ENCODE measurements at regions not wholly inside any gene's neighbourhood (a gene's known extent, or its start where the extent isn't known, plus 50 kb on each side); places are given as distances from the start of the nearest gene placed in this dataset.

DNA sequence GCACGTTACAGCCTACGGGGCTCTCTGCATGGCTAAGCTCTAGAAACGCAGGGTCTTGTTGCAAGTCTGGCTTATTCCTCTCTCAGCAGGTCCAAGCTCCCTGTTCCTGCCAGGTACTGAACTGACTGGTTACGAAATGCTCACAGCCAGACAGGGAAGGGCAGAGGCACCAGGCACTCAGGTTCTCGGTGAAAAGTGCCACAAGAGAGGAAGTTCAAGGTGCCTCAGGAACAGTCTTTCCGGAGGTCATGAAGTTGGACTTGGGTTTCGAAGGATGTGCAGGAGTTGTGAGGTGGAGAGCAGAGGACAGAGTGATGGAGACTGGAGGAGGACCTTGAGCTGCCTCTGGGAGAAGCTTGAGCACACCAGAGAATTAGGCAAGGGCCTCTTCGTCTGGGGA is 124.7 kb upstream of the GSE1 start:
- no peak overlapping the region for H3K27ac ChIP-seq
- DNase-seq (ENCODE audit: low read depth, low spot score), result no peak

DNA sequence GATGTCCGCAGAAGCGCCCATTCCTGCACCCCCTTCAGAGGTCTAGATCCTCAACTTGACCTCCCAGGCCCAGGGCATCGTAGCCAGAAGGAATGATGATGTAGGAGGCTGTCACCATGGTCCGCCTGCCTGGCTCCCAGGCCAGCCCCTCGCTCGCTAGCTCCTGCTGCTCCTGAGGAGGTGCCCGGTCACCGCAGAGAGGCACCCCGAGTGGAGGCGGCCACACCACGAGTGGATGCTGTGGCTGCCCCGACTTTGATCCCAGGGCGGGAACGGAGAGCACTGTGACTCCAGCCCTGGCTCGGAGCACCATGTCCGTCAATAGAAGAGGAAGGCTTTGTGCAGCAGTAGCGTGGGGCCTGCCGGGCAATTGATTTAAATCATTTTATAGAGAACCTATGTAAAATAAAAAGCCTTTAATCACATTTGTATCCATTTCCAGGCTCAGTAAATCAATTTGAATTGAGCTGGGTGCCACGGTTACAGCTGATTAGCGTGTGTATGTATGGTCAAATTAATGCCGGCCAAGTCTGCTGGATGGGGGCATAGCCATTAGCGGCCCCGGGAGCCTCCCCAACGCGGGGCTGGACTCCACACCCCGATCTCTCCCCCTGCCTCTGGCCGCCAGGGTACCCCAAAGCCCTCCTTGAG is 122.6 kb upstream of the GSE1 start:
- DNase-seq (ENCODE audit: low read depth, low spot score), result no peak
- no peak overlapping the region for H3K27ac ChIP-seq

DNA sequence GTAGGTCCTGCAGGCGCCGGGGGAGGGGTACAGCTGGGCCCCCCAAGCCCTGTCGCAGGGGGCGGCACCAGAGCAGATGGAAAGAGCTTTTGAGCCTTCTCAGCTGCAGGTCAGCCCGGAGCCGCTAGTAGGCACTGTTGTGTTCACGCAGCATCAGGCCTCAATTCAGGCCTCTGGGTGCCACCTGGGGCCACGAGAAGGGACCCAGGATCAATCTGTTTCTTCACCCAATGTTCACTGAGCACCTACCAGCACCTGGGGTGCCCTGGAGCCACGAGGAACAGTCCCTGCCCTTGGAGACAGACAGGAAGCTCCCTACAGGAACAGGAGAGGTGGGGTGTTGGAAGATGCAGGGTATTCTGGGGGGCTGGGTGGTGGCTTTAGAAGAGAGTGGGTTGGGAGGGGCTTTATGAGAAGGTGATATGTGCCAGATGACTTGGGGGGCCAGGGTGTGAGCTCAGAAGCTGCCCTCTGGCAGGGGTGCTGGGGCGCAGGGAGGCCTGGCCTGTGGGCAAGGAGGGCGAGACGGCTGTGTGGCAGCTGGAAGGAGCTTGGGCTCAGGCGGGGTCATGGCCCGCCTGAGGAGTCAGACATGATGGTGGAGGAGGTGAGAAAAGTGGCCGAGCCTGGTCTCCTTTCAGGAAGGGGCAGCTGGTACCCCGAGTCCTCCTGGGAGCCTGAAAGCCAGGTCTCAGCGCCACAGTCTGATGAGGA is 121.9 kb upstream of the GSE1 start:
- DNase-seq (ENCODE audit: low read depth, low spot score), result no peak
- H3K27ac ChIP-seq, result no peak overlapping the region

DNA sequence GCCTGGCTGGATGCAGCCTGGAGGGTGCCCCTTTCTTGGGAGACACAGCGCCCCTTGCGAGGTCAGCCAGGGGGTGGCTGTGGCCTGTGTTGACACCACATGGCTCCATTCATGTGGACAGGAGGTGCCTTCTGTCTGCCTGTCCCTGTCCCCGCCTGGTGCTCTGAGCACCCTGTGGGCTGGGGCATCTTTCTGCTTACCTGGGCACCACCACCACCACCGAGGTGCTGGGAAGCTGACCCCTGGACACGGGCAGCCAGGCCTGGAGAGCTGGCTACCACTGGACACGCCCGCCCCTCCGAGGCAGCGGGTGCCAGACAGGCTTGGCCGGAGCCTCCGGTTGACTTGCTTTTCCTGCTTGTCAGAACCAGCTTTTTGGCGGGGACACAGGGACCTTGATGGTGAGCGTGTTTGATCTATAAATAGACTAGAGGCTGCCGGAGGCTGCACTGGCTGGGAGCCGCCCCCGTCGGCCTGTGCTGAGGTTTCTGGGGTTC is 121.3 kb upstream of the GSE1 start:
- no peak overlapping the region for H3K27ac ChIP-seq
- peak; percentile 6 for DNase-seq (ENCODE audit: low read depth, low spot score)

DNA sequence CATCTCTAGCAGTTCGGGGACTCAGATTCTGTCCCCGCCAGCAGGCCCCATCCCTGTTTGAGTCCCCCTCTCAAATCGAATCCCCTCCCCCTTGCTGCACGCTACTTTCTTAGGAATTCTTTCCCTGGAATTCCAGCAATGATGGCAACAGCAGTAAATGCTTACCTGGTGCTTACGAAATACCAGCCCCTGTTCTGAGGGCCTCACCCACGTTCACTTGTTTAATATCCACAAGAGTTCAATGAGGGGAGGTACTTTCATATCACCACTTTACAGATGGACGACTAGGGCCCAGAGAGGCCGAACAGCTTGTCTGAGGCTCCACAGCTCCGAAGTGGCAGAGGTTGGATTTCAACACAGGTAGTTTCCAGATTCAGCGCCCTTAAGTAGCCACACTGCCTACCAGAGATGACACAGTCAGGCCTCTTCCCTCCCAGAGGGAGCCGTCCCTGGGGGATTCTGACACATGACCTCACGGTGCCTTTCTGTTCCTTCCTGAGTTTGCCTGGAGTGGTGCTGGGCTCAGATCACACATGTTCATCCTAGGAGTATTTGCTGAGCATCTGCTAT is 120.7 kb upstream of the GSE1 start:
- H3K27ac ChIP-seq, result no peak overlapping the region
- DNase-seq (ENCODE audit: low read depth, low spot score), result no peak

DNA sequence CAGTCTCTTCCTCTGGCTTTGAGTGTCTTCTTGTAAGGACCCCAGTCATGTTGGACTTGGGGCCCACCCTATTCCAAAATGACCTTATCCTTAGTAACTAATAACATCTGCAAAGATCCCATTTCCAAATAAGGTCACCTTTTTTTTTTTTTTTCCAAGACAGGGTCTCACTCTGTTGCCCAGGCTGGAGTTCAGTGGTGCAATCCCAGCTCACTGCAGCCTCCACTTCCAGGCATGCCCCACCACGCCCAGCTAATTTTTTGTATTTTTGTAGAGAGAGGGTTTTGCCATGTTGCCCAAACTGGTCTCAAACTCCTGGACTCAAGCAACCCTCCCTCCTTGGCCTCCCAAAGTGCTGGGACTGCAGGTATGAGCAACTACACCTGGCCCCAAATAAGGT is 118.8 kb upstream of the GSE1 start:
- DNase-seq (ENCODE audit: low read depth, low spot score), result no peak
- no peak overlapping the region for H3K27ac ChIP-seq

DNA sequence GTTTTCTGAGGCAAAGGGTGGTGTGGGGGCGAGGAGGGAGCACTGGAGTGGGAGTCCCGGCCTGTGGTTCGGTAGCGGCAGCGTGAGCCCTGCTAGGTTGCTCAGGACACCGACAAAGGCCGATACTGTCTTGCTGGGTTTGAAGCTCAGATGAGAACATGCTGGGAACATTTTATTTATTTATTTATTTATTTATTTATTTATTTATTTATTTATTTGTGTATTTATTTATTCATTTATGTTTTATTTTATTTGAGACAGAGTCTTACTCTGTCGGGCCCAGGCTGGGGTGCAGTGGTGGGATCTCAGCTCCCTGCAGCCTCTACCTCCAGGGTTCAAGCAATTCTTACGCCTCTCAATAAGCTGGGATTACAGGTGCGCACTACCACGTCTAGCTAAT is 117.9 kb upstream of the GSE1 start:
- no peak for DNase-seq (ENCODE audit: low read depth, low spot score)

DNA sequence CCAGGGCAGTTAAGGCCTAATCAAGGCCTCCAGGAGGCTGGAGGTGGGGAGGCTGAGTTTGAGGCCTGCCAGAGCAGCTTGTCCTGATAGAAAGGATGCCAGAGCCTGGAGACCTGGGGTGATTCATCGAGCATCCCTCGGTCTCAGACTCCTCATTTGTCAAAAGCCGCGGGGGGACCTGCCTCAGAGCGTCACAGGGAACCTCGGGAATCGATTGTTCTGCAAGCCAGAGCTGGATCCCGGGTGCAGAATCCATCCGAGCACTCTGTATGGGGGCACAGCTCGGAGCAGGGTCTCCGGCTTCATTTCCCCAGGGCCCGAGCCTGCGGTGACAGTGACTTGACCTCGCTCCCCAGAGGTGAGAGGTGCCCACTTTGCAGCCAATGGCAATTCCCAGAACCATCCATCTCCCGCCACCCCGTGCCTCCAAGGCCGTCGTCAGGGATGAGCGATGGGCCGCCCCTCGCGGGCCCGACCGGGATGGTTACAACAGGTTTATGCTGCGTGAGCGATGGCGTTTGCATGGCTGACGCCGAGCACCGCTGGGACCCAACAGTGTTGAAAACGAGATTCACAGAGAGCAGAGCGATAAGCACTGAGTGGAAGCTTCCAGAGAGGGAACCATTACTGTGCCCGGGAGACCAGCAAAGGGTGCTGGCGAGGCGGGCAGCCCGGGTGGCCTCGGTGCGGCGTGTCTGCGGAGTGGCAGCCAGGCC is 117.1 kb upstream of the GSE1 start:
- DNase-seq (ENCODE audit: low read depth, low spot score), result no peak
- H3K27ac ChIP-seq, result no peak overlapping the region

More for the DNA sequence above, 117.9 kb upstream of the GSE1 start:
- no peak overlapping the region for H3K27ac ChIP-seq

DNA sequence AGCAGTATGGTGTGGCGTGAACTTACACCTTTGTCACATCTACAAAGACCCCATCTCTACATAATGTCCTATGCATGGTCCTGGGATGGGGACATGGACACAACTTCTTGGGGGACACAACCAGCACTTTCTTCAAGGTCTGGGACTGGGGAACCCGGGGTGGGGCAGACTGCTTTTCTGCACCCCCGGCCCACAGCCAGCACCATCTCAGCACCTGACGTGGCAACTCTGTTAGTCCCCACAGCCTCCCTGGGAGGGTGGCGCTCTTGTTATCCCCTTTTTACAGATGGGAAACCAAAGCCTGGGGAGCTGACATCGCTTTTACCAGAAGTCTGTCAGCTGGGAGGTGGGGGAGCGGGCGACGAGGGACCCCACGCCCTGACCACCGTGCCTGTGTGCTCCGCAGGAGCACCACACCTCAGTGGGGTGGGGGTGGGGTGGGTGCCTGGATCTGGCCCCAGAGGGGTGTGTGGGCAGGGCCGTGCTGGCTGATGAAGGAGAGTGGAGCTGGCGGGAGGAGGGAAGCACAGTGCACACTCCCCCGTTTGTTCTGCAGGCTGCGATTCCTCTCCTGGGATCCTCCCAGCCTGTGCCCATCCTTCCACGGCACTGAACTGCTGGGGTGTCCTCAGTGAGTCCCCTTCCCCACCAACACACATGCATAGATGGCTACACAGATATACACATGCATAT is 115.4 kb upstream of the GSE1 start:
- no peak for DNase-seq (ENCODE audit: low read depth, low spot score)
- H3K27ac ChIP-seq, result no peak overlapping the region

DNA sequence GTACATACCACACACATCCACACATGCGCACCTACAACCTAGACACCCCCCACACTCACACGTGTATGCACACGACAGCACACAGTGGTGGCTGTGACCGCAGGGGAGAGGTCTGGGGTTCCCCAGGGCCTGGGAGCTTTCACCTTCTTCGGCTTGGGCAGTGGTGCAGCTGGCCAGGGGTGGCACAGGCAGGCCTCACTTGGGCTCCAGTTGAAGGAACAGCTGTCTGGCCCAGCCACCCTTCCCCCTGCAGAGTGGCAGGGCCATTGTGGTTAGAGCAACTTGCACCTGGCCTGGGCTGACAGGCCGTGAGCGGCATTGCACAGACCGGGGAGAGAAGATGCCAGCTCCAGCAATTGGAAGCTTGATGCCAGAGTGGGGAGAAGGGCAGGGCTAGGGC is 114.5 kb upstream of the GSE1 start:
- H3K27ac ChIP-seq, result no peak overlapping the region
- DNase-seq (ENCODE audit: low read depth, low spot score), result no peak

DNA sequence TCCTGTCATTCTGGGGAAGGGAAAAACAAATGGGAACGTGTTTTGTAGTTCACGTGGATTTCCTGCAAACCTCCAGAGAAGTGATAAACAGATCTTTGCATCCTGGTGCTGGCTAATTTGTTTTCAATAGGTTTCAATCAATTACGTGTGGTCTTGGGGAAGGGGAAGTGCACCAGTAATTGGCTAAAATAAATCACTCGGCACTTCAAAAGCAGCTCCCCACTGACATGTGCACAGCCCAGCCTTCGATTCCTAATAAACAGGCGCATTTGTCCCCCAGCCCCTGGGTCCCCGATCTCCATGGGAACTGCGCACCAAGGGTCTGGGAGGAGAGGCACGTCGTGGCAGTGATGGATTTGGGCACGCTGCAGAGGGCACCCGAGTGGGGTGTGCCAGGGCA is 112.9 kb upstream of the GSE1 start:
- DNase-seq (ENCODE audit: low read depth, low spot score), result no peak

DNA sequence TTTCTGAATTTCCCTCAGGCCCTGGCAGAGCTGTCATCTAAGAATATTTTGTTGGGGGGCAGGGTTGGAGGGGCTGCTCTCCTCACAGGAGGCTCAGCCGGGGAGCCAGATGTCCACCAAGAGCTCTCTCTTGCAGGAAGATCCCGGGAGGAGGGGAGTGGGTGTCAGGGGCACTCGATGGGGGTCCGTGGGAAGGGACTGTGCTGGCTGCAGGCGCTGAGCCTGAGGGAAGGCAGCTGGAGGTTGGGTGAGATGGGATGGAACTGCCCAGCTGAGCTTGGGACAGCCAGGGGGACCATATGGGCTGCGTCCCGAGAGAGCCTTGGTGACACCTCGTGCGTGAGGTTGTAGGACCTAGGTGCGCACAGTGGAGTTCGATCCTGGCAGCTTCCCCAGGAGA is 111.2 kb upstream of the GSE1 start:
- no peak for DNase-seq (ENCODE audit: low read depth, low spot score)
- no peak overlapping the region for H3K27ac ChIP-seq

More for the DNA sequence above, 112.9 kb upstream of the GSE1 start:
- no peak overlapping the region for H3K27ac ChIP-seq

DNA sequence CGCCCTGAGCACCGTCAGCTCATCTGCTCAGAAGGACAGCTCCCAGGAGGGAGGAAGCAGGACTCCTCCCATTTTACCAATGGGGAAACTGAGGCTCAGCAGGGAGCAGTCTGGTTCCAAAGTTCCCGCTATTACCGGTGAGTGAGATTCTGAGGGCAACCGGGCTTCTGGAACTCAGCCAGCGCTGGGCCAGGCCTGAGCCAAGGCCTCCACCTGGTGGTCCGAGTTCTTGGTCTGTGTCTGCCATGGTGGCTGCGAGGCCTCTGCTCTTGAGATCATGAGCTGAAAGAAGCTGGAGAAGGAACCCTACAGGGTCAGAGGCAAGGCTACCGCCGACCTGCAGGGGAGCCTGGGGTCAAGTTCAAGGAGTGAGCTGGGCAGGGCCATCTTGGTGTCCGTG is 110.8 kb upstream of the GSE1 start:
- no peak for DNase-seq (ENCODE audit: low read depth, low spot score)
- no peak overlapping the region for H3K27ac ChIP-seq

DNA sequence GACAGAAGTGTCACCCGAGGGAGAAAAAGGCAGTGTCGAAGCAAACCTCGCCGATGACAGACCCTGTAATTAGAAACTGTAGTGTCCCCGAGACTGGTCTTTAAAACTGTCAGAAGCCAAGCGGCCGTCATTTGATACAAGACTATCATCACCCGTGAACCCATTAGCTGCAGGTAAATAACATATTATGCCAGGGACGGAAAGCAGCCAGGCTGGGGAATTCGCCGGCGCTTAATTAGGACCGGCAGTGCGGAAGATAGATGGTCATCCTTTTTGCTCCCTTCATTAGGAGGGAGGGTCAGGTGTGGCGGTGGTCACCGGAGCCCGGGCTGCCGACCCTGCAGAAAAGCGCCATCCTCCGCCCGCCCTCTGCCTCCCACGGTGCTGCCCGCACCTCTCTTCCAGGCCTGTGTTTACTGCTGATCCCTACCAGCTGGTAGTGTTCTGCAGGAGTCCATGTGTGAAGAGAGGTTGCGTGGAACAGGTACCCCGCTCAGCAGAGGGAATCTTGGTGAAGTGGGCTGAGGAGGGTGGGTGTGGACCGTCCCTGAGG is 109.4 kb upstream of the GSE1 start:
- H3K27ac ChIP-seq, result no peak overlapping the region
- no peak for DNase-seq (ENCODE audit: low read depth, low spot score)

DNA sequence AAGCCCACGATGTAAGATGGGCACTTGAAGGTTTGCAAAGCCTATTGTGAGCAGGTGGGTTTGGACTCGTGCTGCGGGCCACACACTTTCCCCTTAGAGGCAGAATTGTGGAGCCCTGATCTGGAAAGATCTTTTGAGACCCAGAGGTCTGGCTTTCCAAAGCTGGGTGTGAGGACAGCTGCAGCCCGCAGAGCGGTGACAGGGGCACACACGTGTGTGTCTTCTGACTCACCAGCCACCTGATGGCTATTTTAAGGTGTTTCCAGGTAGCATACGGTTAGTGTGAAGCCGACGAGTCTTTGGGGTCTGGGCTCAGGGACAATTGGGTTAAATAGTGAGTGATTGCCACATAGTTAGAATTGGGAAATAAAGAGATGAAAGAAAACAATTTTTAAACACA is 108.9 kb upstream of the GSE1 start:
- no peak overlapping the region for H3K27ac ChIP-seq
- no peak for DNase-seq (ENCODE audit: low read depth, low spot score)

DNA sequence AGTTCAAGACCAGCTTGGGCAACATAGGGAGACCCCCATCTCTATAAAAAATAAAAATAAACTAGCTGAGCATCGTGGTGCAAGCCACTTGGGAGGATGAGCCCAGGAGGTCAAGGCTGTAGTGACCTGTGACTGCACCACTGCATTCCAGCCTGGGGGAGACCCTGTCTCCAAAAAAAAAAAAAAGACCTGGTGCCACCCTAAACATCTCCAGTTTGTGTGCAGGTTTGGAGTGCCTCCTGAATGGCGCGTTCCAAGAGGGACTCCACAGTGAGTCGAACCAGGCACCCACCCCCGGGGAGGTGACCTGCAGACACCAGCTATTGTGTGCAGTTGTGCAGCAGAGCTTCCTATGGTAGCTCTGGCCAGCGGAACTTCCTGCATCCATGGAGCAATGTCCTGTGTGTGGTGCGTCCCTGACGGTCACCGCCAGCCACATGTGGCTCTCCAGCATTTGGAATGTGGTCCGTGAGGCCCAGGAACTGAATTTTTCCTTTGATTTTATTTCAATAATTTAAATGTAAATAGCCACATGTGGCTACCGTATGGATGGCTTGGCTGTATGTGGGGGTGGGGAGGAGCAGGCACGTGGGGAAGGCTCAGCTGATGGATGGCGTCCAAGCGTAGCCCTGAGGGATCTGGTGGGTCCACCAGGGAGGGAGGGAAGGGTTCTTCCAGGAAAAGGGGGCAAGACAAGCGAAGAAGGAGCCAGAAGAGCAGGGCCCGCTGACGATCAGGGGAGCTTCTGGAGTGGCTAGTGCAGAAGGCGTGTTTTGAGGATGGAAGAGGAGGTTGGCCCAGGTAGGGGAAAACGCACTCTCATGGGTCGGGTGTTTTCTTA is 107.1 kb upstream of the GSE1 start:
- no peak for DNase-seq (ENCODE audit: low read depth, low spot score)
- H3K27ac ChIP-seq, result no peak overlapping the region

DNA sequence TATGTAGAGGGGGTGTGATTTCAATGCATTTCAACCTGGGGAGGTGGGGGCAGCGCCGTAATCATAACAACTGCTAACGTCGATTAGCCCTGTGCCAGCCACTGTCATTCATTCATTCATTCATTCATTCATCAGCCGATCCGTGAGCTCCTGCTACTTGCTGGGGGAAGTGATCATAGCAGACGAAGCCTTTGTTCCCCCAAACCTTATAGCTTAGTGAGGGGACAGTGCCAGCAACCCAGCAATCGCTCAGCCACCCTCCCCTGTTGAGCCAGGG is 106.5 kb upstream of the GSE1 start:
- DNase-seq (ENCODE audit: low read depth, low spot score), result no peak
- no peak overlapping the region for H3K27ac ChIP-seq

DNA sequence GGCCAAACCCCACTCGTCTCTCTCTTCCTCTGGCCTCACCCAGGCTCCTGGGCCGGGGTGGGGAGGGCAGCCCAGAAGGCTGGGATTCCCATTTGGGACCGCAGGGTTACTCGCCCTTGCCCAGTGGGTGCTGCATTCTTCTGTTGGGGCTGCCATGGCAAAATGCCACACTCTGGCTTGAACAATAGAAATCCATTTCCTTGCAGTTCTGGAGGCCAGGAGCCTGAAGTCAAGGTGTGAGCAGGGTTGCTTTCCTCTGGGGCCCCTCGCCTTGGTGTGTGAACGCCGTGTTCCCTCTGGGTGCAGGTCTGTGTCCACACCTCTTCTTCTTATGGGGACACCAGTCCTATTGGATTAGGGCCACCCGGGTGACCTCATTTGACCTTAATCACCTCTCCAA is 105.8 kb upstream of the GSE1 start:
- no peak for DNase-seq (ENCODE audit: low read depth, low spot score)
- no peak overlapping the region for H3K27ac ChIP-seq

DNA sequence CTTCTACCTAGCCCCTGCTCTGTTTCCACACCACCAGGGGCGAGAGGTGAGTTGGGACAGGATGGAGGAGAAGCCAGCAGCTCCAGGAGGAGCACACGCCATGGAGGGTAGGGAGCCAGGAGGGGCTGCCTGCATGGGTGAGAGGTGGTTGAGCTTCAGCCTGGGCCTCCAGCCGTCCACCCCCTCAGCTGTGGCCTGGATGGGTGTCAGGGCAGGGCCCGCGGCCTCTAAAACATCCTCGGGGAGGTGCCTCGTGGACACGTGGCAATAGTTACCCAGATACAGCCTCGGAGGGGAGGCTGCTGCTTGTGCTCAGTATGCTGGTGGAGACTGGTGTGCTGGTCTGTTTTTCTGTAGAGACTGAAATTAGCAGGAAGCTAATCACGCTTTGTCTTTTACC is 104.7 kb upstream of the GSE1 start:
- H3K27ac ChIP-seq, result no peak overlapping the region
- DNase-seq (ENCODE audit: low read depth, low spot score), result no peak

DNA sequence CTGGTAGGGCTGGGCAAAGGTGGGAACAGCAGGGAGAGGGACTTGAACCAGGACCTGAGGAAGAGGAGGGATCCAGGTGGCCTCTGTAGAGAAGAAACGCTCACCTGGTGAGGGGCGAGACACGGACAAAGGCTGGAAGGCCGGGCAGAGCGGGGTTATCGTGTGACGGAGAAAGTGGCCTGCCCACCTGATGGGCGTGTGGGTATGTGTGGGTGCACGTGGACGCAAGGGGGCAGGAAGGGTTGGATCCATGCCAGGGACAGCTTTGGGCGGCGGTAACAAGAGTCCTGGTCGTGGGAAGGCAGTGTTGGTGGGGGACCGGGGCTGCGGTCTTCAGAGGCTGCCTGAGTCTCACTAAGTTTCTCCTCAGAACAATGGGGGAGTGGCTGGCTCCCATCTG is 104.1 kb upstream of the GSE1 start:
- no peak overlapping the region for H3K27ac ChIP-seq
- no peak for DNase-seq (ENCODE audit: low read depth, low spot score)
